PC-3 (cell line): ENCODE measurements at regions not wholly inside any gene's neighbourhood (a gene's known extent, or its start where the extent isn't known, plus 50 kb on each side); places are given as distances from the start of the nearest gene placed in this dataset.

Source experiments
- EZH2 ChIP-seq: fragments of 300-600 bp; sonication (generic); IDR thresholded peaks from one replicate; pipeline ENCODE4 v1.6.1; 2017; ENCODE audit warnings: antibody characterized with exemption, mild to moderate bottlenecking, low read length; ENCODE audit not compliant: unreplicated experiment
- TF ChIP-seq, protein P1 (sequence below): fragments of 300-600 bp; sonication (generic); conservative IDR thresholded peaks from 2 replicates; pipeline ENCODE4 v1.5.1; 2017; ENCODE audit warnings: antibody characterized with exemption, low read depth, mild to moderate bottlenecking, low read length

DNA sequence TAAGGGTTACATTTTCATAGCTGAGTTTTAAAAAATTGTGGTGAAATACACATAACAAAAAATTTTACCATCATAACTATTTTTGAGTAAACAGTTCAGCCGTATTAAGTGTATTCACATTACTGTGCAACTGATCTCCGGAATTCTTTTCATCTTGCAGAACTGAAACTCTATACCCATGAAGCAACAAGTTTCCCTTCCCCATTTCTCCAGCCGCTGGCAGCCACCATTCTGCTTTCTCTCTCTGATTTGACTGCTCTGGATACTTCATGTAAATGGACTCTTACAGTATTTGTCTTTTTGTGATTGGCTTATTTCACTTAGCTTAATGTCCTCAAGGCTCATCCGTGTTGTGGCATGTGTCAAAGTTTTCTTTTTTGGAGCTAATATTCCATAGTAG, 341.6 kb downstream of the QKI start:
- TF ChIP-seq, protein P1, sequence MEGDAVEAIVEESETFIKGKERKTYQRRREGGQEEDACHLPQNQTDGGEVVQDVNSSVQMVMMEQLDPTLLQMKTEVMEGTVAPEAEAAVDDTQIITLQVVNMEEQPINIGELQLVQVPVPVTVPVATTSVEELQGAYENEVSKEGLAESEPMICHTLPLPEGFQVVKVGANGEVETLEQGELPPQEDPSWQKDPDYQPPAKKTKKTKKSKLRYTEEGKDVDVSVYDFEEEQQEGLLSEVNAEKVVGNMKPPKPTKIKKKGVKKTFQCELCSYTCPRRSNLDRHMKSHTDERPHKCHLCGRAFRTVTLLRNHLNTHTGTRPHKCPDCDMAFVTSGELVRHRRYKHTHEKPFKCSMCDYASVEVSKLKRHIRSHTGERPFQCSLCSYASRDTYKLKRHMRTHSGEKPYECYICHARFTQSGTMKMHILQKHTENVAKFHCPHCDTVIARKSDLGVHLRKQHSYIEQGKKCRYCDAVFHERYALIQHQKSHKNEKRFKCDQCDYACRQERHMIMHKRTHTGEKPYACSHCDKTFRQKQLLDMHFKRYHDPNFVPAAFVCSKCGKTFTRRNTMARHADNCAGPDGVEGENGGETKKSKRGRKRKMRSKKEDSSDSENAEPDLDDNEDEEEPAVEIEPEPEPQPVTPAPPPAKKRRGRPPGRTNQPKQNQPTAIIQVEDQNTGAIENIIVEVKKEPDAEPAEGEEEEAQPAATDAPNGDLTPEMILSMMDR = no peak
- no peak for TF ChIP-seq EZH2
